Upper lobe of right lung (tissue), 1 donor: ENCODE measurements at regions not wholly inside any gene's neighbourhood (a gene's known extent, or its start where the extent isn't known, plus 50 kb on each side); places are given as distances from the start of the nearest gene placed in this dataset.

Source experiments
- ATAC-seq: fragments of 200-7000 bp; cut with Tn5 transposase; one replicate; pipeline ENCODE4 v1.9.1; 2020; ENCODE audit warnings: mild to moderate bottlenecking, moderate library complexity
- DNase-seq: peaks from one replicate; pipeline ENCODE4 v3.0.0-alpha.2; 2020
- H3K27ac ChIP-seq: fragments of 200-600 bp; one replicate; pipeline ENCODE4 v1.8.0; 2022
- H3K27me3 ChIP-seq: fragments of 200-600 bp; one replicate; pipeline ENCODE4 v1.8.0; 2022; ENCODE audit warnings: mild to moderate bottlenecking
- H3K36me3 ChIP-seq: fragments of 200-600 bp; one replicate; pipeline ENCODE4 v1.8.0; 2022
- H3K4me1 ChIP-seq: fragments of 200-600 bp; one replicate; pipeline ENCODE4 v1.8.0; 2022
- H3K4me3 ChIP-seq: fragments of 200-600 bp; one replicate; pipeline ENCODE4 v1.8.0; 2022; ENCODE audit warnings: mild to moderate bottlenecking
- H3K9me3 ChIP-seq: fragments of 200-600 bp; one replicate; pipeline ENCODE4 v1.8.0; 2022
- CTCF ChIP-seq: fragments of 200-600 bp; IDR thresholded peaks from one replicate; pipeline ENCODE4 v1.8.0; 2022; ENCODE audit warnings: antibody characterized with exemption
- intact Hi-C: fragments of 100-400 bp; cut with DNase I; formaldehyde crosslinking; loops from one replicate; pipeline ENCODE4 v1.11.0; 2022
- donor health status: DM: no; HTN: yes; CAD: no; lungs with severe emphysema.

GRCh38 chr5:162699361-162699760, 631.8 kb downstream of the GABRG2 start:
- ATAC-seq: no peak
- no peaks in the 10 kb centered on the region for H3K4me1 ChIP-seq
- no peak for TF ChIP-seq CTCF

GRCh38 chr5:162703914-162704313, 636.3 kb downstream of the GABRG2 start:
- ATAC-seq (no peak), DNase-seq (no peak)
- no peak overlapping the region for H3K4me3 ChIP-seq
- no peaks in the 10 kb centered on the region for H3K36me3 ChIP-seq
- TF ChIP-seq CTCF: no peak
- H3K27ac ChIP-seq: no peak overlapping the region
- no peaks in the 10 kb centered on the region for H3K4me1 ChIP-seq
- no peaks in the 10 kb centered on the region for H3K27me3 ChIP-seq
- intact Hi-C loops: no loop called here
- no peaks in the 10 kb centered on the region for H3K9me3 ChIP-seq

More at GRCh38 chr5:162699361-162699760, 631.8 kb downstream of the GABRG2 start:
- H3K9me3 ChIP-seq: no peaks in the 10 kb centered on the region
- no peaks in the 10 kb centered on the region for H3K27me3 ChIP-seq
- intact Hi-C loops: no loop called here
- H3K4me3 ChIP-seq: no peak overlapping the region
- no peak overlapping the region for H3K27ac ChIP-seq
- no peak for DNase-seq
- H3K36me3 ChIP-seq: no peaks in the 10 kb centered on the region

- DNase-seq (no peak), ATAC-seq (no peak)
- Histone ChIP-seq H3K4me1 (no peaks in the 10 kb centered on the region), H3K36me3 (no peaks in the 10 kb centered on the region), H3K27me3 (no peaks in the 10 kb centered on the region), H3K9me3 (no peaks in the 10 kb centered on the region), H3K27ac (no peak overlapping the region), H3K4me3 (no peak overlapping the region)
- TF ChIP-seq CTCF: no peak
- intact Hi-C loops: no loop called here
Measured at GRCh38 chr5:162711244-162711643, 643.7 kb downstream of the GABRG2 start.

- no peak for ATAC-seq
- no peak for TF ChIP-seq CTCF
- intact Hi-C loops: no loop called here
- no peak overlapping the region for H3K27ac ChIP-seq
- no peaks in the 10 kb centered on the region for H3K4me1 ChIP-seq
- no peaks in the 10 kb centered on the region for H3K9me3 ChIP-seq
- no peaks in the 10 kb centered on the region for H3K27me3 ChIP-seq
- H3K4me3 ChIP-seq: no peak overlapping the region
- no peaks in the 10 kb centered on the region for H3K36me3 ChIP-seq
- DNase-seq: no peak
Measured at GRCh38 chr5:162719720-162720119, 652.1 kb downstream of the GABRG2 start.

GRCh38 chr5:162721125-162721524, 653.6 kb downstream of the GABRG2 start:
- no peaks in the 10 kb centered on the region for H3K9me3 ChIP-seq
- H3K4me1 ChIP-seq: no peaks in the 10 kb centered on the region
- H3K27me3 ChIP-seq: no peaks in the 10 kb centered on the region
- no peak for ATAC-seq
- intact Hi-C loops: no loop called here
- H3K27ac ChIP-seq: no peak overlapping the region
- TF ChIP-seq CTCF: no peak
- no peak overlapping the region for H3K4me3 ChIP-seq
- no peak for DNase-seq
- H3K36me3 ChIP-seq: no peaks in the 10 kb centered on the region

- Histone ChIP-seq H3K27me3 (no peaks in the 10 kb centered on the region), H3K4me3 (no peak overlapping the region), H3K36me3 (no peaks in the 10 kb centered on the region), H3K27ac (no peak overlapping the region), H3K4me1 (no peaks in the 10 kb centered on the region), H3K9me3 (no peaks in the 10 kb centered on the region)
- no peak for ATAC-seq
- no peak for TF ChIP-seq CTCF
- no peak for DNase-seq
- intact Hi-C loops: no loop called here
Measured at GRCh38 chr5:162752612-162753011, 684.8 kb upstream of the CCNG1 start.
